ENCODE measurements at regions not wholly inside any gene's neighbourhood (a gene's known extent, or its start where the extent isn't known, plus 50 kb on each side); places are given as distances from the start of the nearest gene placed in this dataset.

DNA sequence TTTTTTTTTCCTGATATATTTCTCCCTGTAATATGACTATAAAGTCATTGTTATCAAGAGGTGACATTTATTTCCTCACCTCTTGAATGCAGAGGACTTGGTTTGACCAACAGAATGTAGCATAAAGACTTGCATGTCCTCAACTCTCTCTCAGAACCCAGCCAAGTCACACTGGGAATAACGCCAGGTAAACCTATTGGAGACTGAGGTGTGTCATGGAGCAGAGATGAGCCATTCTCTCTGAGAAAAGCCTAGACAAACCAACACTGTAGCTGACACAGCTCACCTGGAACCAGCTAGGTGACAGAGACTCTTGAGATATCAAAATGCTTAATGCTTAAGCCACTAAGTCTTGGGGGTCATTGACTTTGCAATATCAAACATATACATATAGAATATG lies 533.6 kb downstream of the HAO1 start:
- DNase-seq (ENCODE audit: missing footprints) (no peak), ATAC-seq (no peak)
- intact Hi-C loops (cut with DNase I) = no loop called here

DNA sequence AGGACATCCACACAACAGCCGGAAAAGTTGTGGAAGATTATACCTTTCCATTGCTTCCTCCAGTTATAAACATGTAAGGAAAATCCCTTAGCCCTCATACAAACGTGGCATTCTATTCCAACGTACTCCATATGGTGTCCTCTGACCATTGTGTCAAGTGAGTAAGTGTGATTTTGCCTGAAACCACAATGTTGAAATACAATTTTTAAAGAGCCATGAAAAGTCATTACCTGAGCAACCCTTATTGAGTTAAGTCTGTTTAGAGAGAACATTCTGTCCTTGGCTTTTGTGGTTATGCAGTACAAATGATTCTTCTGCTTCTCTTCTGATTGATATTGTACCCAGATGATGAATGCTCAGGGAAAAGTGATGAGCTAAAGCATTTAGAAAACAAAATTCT lies 530.1 kb downstream of the HAO1 start:
- DNase-seq (ENCODE audit: missing footprints) (no peak), ATAC-seq (no peak)
- intact Hi-C loops (cut with DNase I) = no loop called here

DNA sequence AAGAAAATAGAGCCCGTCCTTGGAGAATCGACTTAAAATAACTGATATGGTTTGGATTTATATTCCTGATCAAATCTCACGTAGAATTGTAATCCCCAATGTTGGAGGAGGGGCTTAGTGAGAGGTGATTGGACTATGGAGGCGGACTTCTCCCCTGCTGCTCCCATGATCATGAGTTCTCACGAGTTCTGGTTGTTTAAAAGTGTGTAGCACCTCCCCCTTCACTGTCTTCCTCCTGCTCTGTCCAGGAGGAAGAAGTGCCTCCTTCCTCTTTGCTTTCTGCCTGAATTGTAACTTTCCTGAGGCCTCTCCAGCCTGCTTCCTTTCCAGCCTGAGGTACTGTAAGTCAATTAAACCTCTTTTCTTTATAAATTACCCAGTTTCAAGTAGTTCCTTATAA lies 529.2 kb downstream of the HAO1 start:
- intact Hi-C loops (cut with DNase I) = no loop called here

GRCh38 chr20:7415427-7415826 lies 524.8 kb downstream of the HAO1 start:
- DNase-seq (ENCODE audit: missing footprints) (no peak), ATAC-seq (no peak)
- intact Hi-C loops (cut with DNase I) = no loop called here

More for the DNA sequence above, 529.2 kb downstream of the HAO1 start:
- ATAC-seq = no peak
- DNase-seq (ENCODE audit: missing footprints) = no peak

GRCh38 chr20:7416382-7416781 lies 523.9 kb downstream of the HAO1 start:
- DNase-seq (ENCODE audit: missing footprints) = no peak
- no peak for ATAC-seq
- intact Hi-C loops (cut with DNase I) = no loop called here

- no peak for DNase-seq (ENCODE audit: missing footprints)
- no peak for ATAC-seq
- intact Hi-C loops (cut with DNase I) = no loop called here
These were observed 519.9 kb downstream of the HAO1 start for GRCh38 chr20:7420345-7420744.

- no peak for ATAC-seq
- intact Hi-C loops (cut with DNase I) = no loop called here
- no peak for DNase-seq (ENCODE audit: missing footprints)
These were observed 513.3 kb downstream of the HAO1 start for GRCh38 chr20:7426890-7427496.

DNA sequence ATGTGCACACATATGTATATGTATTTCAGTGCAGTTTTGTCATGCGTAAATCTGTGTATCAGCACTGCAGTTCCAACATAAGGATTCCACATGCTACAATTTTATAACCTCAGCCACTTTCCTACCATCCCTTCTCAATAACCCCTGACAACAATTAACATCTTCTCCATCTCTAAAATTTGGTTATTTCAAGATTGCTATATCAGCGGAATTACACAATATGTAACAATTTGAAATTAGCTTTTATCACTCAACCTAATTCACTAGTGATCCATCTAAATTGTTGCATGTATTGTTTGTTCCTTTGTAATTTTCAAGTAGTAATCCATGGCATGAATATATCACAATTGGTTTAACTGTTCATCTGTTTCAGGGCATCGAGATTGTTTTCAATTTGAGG lies 511.3 kb downstream of the HAO1 start:
- no peak for ATAC-seq
- DNase-seq (ENCODE audit: missing footprints) = no peak
- intact Hi-C loops (cut with DNase I) = no loop called here

GRCh38 chr20:7432612-7433011 lies 507.6 kb downstream of the HAO1 start:
- no peak for ATAC-seq
- DNase-seq (ENCODE audit: missing footprints) = no peak
- intact Hi-C loops (cut with DNase I) = no loop called here

GRCh38 chr20:7437311-7437710 lies 502.9 kb downstream of the HAO1 start:
- no peak for ATAC-seq
- no peak for DNase-seq (ENCODE audit: missing footprints)
- intact Hi-C loops (cut with DNase I) = no loop called here

- intact Hi-C loops (cut with DNase I) = no loop called here
- no peak for DNase-seq (ENCODE audit: missing footprints)
- no peak for ATAC-seq
These were observed 491.0 kb downstream of the HAO1 start for GRCh38 chr20:7449269-7449668.

GRCh38 chr20:7452890-7453289 lies 487.4 kb downstream of the HAO1 start:
- ATAC-seq (no peak), DNase-seq (ENCODE audit: missing footprints) (no peak)
- intact Hi-C loops (cut with DNase I) = no loop called here

DNA sequence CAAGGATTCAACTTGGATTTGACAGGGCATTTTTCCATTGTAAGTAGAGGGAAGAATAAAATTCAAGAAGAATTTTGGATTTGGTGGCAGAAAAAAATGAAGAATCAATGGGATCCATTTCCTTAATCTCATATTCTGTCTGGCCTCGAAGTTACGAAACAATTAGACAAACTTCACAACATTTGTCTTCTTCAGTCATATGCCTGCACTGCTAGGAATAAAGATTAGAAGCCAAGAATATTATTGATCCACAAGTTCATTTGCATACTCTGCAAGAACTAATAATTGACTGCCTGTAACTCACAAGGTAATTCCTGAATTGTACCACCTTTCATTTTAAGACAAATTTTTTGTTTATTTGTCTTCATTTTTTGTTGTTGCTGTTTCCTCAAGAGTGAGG lies 486.2 kb downstream of the HAO1 start:
- no peak for DNase-seq (ENCODE audit: missing footprints)
- no peak for ATAC-seq
- intact Hi-C loops (cut with DNase I) = no loop called here

- no peak for ATAC-seq
- intact Hi-C loops (cut with DNase I) = no loop called here
- no peak for DNase-seq (ENCODE audit: missing footprints)
These were observed 481.8 kb downstream of the HAO1 start for GRCh38 chr20:7458459-7458858.

- intact Hi-C loops (cut with DNase I) = no loop called here
- no peak for ATAC-seq
- DNase-seq (ENCODE audit: missing footprints) = no peak
These were observed 481.2 kb downstream of the HAO1 start for GRCh38 chr20:7459083-7459482.

DNA sequence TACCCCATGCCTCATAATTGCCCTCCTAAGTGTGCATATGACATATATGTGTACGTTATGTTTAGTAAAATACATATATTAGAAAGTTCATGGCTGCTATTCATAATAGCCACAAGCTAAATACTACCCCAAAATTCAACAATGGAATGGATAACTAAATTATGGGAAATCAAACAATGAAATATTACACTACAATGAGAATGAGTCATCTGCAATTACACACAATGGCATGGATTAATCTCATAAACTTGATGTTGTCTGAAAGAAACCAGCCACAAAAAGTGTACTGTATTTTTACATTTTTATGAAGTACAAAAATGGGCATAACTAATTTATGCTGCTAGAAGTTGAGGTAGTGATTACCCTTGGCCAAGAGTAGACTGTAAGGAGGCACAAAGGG lies 477.0 kb downstream of the HAO1 start:
- intact Hi-C loops (cut with DNase I) = no loop called here
- DNase-seq (ENCODE audit: missing footprints) = no peak
- ATAC-seq = no peak

DNA sequence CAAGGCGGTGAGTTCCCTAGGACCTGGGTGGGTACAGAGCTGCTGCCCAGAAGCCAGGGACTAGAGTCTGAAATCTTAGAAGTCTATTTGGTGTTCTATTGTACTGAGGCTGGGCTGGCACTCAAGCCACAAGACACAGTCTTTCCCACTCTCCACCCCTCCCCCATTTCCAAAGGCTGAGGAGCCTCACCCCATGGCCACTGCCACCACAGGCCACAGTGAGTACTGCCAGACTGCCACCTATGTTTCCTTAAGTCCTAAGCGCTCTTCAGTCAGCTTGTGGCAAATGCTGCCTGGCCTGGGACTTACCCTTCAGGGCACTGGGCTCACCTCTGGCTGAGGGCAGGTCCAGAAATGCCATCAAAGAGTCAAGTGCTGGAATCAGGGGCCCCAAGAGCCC lies 469.3 kb downstream of the HAO1 start:
- intact Hi-C loops (cut with DNase I) = no loop called here
- no peak for ATAC-seq
- DNase-seq (ENCODE audit: missing footprints) = no peak

GRCh38 chr20:7490288-7490687 lies 450.0 kb downstream of the HAO1 start:
- DNase-seq (ENCODE audit: missing footprints) = no peak
- no peak for ATAC-seq
- intact Hi-C loops (cut with DNase I) = no loop called here

- DNase-seq (ENCODE audit: missing footprints) (no peak), ATAC-seq (no peak)
- intact Hi-C loops (cut with DNase I) = no loop called here
These were observed 448.0 kb downstream of the HAO1 start for GRCh38 chr20:7492257-7492656.

DNA sequence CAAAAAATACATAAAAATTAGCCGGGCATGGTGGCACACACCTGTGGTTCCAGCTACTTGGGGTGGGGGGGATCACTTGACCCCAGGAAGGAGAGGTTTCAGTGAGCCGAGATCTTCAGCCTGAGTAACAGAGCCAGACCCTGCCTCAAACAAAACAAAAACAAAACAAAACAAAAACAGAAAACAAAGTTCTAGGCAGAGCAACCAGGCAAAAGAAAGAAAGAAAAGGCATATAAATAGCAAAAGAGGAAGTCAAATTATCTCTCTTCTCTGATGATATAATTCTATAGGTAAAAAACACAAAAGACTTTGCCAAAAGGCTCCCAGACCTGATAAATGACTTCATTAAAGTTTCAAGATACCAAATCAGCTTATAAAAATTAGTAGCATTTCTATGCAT lies 446.9 kb downstream of the HAO1 start:
- intact Hi-C loops (cut with DNase I) = no loop called here
- no peak for ATAC-seq
- no peak for DNase-seq (ENCODE audit: missing footprints)

DNA sequence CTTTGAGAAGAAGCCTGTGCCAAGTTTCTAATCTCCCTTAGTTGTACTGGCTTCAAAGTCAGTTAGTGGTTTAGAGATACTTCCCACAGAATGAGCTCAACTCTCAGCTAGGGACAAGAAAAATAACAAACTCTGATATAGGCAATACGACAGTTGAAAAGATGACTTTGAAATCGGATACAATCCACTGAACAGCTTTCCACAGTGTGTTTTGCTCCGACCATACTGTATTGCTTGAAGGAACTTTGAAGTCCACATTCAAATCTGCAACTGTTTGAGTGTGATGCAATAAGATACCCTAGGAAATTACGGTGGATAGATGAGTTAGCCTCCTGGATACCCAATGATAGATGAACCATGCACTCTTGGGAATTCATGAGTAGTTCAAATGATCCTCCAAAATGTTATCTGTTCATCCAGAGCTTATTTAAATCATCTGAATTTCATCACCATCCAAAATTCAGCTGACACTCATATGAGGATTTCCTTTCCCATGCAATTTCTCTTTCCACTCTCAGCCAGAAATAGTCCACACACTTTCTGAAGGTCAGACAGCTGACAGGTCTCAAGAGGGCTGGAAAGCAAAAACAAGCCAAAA lies 443.8 kb downstream of the HAO1 start:
- ATAC-seq = no peak
- intact Hi-C loops (cut with DNase I) = no loop called here
- DNase-seq (ENCODE audit: missing footprints) = no peak
